ENCODE measurements at regions not wholly inside any gene's neighbourhood (a gene's known extent, or its start where the extent isn't known, plus 50 kb on each side); places are given as distances from the start of the nearest gene placed in this dataset.

DNA sequence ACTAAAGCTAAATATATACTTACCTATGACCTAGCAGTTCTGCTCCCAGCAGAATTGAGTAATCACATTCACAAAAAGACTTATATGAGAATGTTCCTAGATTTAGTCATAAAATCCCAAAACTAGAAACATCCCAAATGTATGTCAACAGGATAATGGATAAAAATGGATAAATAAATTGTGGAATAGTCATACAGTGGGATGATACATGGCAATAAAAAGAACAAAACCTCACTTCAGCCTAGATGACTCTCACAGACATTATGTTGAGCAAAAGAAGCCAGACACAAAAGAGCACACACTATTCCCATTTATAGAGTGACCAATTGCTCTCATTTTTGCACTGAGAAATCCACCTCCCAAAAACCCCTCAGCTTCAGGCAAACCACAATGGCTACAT, 352.4 kb upstream of the HTR2A start:
- no peak for DNase-seq (ENCODE audit: low spot score)

DNA sequence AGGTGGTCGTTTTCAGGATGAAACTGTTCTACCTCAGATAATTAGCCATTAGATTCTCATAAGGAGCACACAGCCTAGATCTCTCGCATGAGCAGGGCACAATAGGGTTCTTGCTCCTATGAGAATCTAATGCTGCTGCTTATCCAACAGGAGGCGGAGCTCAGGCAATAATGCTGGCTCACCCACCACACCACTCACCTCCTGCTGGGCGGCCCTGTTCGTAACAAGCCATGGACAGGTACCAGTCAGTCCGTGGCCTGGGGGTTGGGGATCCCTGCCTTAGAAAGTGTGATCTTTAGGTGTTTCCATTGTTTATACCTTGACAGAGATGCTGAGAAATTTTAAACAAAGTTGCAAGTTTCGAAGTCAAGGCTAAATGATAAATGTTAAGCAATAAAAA, 344.6 kb upstream of the HTR2A start:
- DNase-seq (ENCODE audit: low spot score), result no peak

DNA sequence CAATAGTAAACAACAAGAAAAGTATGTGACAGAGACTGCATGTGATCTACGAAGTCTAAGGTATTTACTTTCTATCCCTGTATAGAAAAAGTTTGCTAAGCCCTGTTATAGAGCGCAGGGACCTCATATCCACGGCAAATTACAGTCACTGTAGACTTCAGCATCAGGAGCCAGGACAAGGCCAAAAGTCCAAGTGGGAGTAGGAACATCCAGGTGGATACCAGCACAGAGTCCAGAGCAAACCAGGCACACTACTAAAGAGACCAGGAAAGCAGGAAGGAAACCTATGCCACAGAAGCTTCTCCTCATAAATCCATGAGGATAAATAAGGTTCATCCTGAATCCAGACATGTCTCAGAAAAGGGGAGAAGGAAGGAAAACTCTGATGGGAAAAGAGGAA, 342.2 kb upstream of the HTR2A start:
- DNase-seq (ENCODE audit: low spot score), result no peak

DNA sequence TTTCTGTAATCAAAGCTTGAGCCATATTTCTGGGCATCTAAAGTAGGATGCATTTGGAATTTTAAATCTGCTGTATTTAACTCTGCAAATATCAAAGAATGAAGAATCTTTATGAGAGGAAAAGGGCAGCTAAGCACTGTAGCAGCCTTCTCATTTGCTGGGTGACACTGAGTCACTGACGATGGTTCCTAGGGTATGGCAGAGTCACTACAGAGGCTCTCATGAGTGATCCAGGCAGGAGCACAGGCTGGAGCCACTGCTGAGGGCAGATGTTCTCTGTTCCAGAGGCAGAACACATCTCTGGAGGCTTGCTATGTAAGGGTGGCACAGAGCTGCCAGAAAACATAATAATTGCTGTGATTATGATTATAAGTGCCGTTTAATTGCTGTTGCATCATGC, 340.7 kb upstream of the HTR2A start:
- DNase-seq (ENCODE audit: low spot score), result no peak

DNA sequence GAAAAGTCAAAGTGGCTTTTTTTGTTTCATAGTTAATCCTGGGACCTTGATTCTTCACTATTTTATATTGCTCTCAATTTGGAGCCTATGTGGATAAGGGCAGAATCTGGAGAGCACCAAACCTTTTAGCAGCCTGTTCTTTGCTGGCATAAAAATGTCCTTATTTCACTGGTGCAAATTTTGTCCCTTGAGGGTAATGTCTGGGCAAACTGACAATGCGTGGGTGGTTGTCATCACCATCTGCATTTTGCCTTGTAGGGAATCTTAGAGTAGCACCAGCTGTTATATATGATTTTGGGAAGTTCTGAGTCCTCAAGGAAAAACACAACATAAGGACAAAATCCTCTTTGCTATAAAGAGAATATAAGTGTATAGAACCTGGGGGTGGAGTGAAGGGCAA, 336.9 kb upstream of the HTR2A start:
- DNase-seq (ENCODE audit: low spot score), result no peak

DNA sequence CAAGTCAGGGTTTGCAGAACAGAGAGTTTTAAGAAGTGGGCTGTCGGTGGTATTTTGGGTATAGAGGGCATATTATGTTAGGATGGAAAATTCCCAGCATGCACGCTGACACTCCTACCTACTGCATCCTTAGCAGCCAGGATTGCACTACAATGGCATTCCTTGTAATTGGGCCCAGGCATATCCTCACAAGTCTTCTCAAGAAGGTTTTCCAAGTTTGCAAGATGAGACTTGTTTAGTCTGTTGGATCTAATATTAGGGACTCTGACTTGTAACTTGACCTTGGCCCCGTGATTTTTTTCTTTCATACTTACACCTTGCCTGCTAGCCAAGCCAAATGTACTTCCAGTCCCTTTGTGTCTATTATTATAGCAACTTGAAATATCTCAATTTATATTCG, 335.7 kb upstream of the HTR2A start:
- DNase-seq (ENCODE audit: low spot score), result no peak

DNA sequence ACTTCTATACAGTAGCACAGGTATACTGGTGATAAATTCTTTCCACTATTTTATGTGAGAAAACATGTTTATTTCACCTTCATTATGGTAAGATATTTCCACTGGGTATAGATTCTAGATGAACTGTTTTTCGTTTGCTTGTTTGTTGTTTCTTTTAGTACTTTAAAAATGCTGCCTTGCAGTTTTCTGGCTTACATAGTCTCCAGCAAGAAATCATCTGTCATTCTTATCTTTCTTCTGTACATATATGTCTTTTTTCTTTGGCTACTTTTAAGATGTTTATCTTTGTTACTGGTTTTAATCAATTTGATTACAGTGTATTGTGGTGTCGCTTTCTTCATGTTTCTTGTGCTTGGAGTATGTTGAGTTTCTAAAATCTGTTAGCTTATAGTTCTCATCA, 333.3 kb upstream of the HTR2A start:
- DNase-seq (ENCODE audit: low spot score), result no peak

DNA sequence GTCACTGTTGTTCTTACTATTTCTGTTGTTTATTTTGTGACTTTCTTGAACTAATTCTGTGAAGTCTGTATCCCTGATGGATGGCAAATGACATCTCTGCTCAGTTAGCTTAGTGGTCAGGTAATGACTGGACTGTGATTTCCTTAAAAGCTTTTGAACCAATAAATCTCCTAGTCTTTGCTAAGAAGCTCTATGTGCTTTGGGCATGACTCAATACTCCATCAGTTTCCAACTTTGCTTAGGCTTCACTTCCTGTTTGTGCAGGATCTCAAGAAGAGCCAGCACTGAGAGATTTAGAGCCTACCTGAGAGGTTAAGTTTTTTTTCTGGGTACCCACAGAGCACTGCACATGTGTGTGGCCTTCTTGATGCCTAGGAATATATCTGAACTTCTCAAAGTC, 329.7 kb upstream of the HTR2A start:
- no peak for DNase-seq (ENCODE audit: low spot score)

DNA sequence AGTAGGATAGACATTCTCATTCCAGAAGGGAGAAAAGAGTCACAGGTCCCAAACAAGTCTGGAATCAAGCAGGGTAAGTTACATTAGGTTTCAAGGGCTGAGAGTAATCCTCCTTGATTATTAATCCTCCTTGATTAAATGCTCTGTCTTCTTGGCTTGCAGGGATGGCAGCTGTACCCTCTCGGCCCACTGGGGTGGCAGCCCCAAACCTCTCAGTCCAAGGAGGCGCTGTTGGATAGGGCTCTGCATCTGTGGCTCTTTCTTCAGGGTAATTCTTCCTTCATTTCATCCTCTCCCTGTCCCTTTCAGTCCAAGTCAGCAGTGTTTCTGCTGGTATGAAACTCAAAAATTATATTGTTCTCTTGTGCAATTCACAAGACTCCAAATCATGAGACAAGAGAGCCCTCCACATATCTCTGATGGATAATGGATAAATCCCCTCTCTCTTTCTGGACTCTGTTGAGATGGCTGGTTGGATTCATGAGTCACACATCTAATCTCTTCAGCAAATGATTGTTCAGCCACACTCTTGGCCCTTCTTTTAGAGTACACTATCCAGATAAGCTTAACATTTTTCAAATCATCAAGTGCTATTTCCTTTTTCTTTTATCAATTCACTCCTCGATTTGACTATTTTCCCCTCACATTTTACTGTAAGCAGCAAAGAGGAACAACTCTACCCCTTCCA, 323.7 kb upstream of the HTR2A start:
- no peak for DNase-seq (ENCODE audit: low spot score)

DNA sequence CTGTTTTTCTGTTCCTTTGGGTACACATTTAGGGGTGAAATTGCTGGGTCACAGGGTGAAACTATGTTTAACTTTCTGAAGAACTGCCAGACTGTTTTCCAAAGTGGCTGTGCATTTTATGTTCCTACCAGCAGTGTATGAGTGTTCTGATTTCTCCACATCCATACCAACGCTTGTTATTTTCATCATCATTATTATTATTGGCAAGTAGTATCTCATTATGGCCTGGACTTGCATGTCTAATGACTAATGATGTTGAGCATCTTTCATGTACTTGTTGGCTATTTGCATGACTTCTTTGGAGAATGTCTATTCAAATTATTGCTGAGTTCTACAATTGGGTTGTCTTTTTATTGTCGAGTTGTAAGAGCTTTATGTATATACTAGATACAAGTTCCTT, 321.8 kb upstream of the HTR2A start:
- DNase-seq (ENCODE audit: low spot score), result no peak

DNA sequence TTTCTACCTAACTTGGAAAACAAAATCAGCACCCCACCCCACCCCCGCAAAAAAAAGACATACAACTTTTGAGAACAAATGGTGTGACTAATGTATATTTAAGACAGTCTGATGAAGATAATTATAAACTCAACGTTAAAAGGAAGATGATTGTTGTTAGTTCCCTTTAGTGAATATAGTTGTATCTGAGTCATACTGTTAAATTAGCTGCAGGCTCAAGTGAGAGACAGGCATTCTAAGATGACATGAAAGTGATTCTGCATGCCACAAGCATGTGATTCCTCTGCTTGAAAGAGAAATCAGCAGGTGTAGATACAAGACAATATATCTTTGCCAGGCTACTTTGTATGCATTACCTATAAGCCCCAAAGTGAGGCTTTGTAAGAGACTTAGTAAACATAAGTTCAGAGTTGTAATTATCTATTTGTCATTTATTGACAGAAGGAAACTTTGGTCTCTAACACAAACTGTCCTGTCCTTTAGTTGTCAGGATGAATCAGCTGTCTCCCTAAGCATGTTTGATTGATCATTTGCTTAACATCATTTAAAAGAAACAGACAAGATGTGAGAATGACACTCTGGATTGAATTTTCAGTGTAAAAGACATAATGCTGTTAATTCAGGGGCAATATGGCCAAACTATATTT, 319.4 kb upstream of the HTR2A start:
- no peak for DNase-seq (ENCODE audit: low spot score)

DNA sequence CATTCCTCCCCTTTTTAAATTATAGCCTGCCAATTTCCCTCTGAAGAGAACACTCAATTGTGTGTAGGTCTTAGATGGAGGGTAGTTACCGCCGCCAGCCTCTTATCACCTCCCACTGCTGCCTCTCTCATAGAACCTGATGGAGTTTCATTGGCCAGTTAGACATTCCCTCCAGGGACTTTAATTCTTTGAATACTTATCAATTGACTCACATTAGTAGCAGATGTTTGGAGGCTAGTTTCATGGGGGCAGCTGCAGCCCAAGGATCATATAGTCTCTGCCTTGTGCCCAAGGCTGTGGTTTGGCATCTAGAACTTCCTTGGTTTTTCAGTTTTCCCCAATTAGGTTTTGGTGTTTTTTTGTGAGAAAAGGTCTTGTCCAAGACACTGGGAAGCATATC, 318.9 kb upstream of the HTR2A start:
- peak; percentile 48 for DNase-seq (ENCODE audit: low spot score)

DNA sequence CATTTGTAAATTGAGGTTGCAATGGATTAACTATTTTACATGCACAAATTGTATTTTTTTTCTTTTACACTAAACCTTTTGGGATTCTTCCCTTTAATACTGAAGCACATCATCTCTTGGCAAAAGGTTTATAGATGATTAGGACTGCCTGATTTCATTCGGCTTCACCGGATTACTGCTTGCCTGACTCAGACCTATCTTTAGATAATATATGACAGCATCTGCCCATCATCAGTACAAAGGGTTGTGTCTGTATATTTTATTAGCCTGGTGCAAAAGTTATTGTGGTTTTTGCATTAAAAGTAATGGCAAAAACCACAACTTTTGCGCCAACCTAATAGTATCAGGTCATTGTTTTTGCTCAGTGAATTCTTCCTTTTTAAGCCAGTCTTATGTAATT, 316.2 kb upstream of the HTR2A start:
- no peak for DNase-seq (ENCODE audit: low spot score)

DNA sequence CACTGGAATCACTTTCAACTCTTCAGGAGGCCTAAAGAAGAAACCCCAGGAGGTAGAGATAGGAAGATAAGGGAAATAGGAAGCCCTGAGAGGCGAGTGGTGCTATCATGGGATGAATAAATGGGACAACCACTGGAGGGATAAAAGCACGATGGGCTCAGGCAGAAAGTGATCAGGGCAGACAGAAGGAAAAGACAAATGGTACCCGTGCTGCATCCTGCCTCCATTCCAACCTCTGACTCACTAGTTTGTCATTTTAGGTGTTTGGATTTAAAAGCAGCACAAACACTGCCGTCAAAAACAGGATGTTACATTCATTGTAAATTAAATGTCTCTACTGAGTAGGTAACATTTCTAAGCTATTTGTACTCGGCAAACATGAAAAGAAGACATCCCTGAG, 314.3 kb upstream of the HTR2A start:
- no peak for DNase-seq (ENCODE audit: low spot score)

DNA sequence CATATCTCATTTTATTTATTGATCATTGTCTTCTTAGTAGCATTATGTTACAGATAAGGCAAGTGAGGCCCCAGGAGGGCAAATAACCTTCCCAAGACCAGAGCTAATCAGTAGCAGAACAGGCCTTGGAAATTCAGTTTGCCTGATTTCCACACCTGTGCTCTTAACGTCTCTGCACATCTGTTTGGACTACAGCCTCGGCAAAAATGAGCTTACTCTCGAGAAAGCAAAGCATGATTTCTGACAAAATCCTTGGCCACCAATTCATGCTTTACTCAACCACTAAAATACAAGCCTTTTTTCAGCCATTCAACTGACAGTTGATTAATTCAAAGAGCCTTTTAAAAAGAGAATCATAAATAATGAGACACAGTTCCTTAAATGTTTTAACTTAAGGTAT, 309.3 kb upstream of the HTR2A start:
- DNase-seq (ENCODE audit: low spot score), result no peak

DNA sequence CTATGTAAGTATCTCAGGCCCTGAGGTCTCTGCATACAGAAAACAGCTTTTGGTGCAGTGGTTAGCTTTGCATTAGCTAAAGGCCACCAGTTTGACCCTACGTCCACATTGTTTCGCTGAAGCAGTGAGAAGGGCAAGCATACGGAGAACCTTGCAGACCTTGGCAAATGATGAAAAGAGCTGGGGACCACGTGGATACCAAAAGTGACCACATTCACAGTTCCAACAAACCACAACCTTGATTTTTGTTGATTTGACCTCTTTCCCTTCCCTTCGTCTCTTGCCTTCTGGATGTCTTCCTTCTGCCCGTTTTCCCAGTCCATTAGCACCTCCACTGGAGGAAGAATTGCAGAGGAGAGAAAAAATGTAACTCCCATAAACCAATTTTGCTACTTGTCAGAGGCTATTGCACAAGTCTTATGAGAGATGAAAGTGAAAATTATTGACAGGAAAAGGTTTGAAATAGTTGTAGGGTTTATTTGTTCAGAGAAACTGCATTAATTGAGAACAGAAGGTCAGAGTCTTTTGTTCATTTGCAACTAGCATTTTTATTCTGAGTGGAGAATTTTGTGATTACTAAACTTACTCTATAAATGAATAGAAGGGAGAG, 293.9 kb upstream of the HTR2A start:
- no peak for DNase-seq (ENCODE audit: low spot score)

DNA sequence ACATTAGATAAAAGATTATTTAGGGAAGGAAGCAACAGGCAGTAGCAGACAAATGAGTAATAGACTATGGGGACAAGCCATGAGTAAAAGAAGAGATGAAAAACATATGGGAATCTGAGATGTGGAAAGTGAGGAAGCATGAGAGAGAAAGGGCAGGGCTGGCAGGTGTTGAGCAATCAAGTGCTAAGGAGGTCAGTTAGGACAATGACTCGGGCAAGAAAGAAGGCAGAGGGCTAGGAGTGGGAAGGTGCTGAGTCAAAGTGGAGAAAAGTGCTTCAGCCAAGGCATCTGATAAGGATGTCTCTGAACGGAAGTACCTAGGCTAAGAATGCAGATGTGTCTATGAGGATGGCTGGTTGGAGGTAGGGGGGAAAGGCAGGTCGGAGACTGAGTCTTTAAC, 291.9 kb upstream of the HTR2A start:
- DNase-seq (ENCODE audit: low spot score), result peak; percentile 15

DNA sequence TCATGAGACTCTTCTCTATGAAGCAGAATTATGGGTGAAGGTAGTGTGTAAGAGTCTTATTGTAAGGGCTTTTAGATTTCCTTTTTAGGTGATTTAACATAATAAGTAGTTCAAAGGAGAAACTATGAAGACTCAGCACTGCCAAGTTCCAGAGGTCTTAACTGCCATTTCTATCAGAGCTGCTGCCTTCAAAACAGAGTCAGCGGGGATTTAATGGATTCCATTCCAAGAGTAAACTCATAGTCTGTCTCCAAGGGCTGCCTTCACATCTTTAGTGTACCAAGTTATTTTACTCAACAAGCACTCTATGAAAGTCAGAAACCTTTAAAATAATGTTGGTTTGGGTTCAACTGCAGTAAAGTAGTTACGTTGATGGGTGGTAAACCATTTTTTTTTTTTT, 289.6 kb upstream of the HTR2A start:
- DNase-seq (ENCODE audit: low spot score), result no peak

DNA sequence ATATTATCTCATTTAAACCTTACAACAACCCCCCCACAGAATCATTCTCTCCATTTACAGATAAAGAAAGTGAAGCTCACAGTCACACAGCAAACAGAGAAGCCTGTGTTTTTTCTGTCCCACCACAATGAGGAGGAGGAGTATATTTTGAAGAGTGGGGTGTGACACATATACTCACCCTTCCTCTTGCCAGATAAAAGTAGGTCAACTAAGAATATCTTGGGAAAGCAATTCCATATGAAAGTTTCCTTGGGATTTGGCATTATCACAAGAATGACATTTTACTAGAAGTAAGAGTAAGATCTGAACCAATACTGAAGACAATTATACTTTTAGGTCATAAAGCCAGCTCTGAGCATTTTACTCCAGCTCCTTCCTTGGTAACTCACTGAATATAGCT, 287.5 kb upstream of the HTR2A start:
- DNase-seq (ENCODE audit: low spot score), result no peak

DNA sequence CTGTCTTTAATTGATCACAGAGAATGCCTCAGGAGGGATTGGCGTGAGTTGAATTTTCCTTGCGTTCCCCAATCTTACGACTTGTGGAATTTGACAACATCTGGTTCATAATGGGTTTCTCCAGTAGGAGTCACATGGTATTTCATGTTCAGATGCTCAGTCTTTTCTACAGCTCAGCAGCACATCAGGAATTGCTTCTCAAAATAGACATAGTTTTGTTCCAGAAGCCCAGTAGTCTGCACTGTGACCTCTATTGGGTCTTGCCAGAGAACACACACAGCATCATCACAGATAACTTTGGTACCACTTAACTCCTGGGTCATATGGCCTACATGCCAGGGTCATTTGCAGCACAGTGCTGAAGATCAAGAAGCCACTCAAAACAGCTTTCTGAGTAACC, 282.5 kb upstream of the HTR2A start:
- no peak for DNase-seq (ENCODE audit: low spot score)

DNA sequence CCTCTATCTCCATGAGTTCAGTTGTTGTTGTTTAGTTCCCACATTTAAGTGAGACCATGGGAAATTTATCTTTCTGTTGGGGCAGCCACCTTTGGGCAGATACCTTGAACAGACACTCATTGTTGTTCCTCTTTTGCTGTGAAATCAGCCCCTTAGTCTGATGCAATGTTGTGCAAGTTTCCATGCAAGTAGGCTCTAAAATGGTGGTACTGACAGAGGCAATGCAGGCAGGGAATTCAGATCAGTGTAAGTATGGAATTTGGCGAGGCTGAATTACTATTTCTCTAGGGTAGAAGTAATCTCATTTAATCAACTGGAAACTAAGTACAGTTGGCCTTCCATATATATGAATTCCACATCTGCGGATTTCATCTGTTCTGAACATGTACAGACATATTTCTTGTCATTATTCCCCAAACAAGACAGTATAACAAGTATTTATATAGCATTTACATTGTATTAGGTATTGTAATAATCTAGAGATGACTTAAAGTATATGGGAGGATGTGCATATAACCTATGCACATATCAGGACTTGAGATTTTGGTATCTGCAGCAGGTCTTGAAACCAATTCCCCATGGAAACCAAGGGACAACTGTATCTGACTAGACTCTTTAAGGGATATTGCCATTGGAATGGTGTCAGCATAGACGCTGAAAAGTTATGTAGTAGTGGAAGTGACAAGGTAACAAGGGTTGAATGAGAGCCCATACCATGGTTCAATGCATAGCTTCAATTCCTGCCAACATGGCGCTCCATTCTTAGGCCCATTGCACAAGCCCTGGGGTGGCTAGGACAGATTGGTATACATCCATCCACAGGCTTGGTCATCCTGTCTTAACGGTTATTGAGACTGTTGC, 281.5 kb upstream of the HTR2A start:
- DNase-seq (ENCODE audit: low spot score), result no peak

DNA sequence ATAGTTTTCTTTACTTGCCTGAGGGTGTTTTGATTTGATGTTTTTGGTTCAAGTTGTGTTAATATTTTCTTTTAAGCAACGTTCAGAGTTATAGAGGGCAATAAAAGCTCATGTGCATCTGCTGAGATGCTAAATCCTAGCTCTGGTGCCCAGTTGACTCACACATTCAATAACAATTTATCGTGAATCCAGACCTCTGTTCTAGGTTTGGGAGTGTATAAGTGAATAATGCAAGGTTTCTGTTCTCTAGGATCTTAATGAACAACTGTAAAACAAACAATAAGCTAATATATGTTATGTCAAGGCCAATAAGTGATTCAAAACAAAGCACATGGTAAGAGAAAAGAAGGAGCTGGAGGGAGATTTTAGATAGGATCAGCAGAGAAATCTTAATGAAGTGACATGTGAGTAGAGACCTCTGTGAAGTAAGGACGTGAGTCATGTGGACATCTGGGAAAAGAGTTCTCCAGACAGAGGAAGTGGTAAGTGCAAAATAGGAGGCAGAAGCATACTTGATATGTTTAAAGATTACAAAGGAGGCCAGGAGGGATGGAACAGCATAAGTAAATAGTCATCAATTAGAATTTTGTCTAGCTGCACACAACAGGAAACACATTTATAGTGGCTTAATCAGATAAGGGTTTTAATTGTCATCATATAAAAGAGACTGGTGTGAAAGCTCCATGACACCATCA, 278.5 kb upstream of the HTR2A start:
- peak; percentile 25 for DNase-seq (ENCODE audit: low spot score)
